Neural cell (in vitro differentiated cells): ENCODE measurements at regions not wholly inside any gene's neighbourhood (a gene's known extent, or its start where the extent isn't known, plus 50 kb on each side); places are given as distances from the start of the nearest gene placed in this dataset.

Experiments
- H2AFZ ChIP-seq: fragments of 200-600, 300-800 bp; sonication (generic), shearing (Covaris generic); 2 replicates; pipeline ENCODE4 v1.6.0; 2014; ENCODE audit warnings: low read depth, mild to moderate bottlenecking, antibody characterized with exemption, low read length, moderate library complexity
- H3F3A ChIP-seq: fragments of 200-600 bp; shearing (Covaris generic); 2 replicates; pipeline ENCODE4 v1.6.1; 2016; ENCODE audit warnings: mild to moderate bottlenecking, moderate library complexity, mixed read lengths, antibody characterized with exemption, low read length; ENCODE audit not compliant: insufficient read depth, poor library complexity, severe bottlenecking
- H3K27ac ChIP-seq: fragments of 200-600, 300-800 bp; sonication (generic), shearing (Covaris generic); 2 replicates; pipeline ENCODE4 v1.5.1; 2014; ENCODE audit warnings: mild to moderate bottlenecking, low read length, moderate library complexity
- H3K27me3 ChIP-seq: fragments of 300-800, 200-600 bp; sonication (generic), shearing (Covaris generic); 2 replicates; pipeline ENCODE4 v1.6.0; 2014; ENCODE audit warnings: mild to moderate bottlenecking, low read depth, low read length, moderate library complexity; ENCODE audit not compliant: insufficient read depth
- H3K36me3 ChIP-seq: fragments of 300-800, 200-600 bp; sonication (generic), shearing (Covaris generic); 2 replicates; pipeline ENCODE4 v1.5.1; 2014; ENCODE audit warnings: mild to moderate bottlenecking, antibody characterized with exemption, low read length, moderate library complexity; ENCODE audit not compliant: insufficient read depth
- H3K4me2 ChIP-seq: fragments of 300-800, 200-600 bp; sonication (generic), shearing (Covaris generic); 2 replicates; pipeline ENCODE4 v1.6.0; 2014; ENCODE audit warnings: mild to moderate bottlenecking, low read length
- H3K4me3 ChIP-seq: fragments of 300-800, 200-600 bp; sonication (generic), shearing (Covaris generic); 2 replicates; pipeline ENCODE4 v1.5.1; 2014; ENCODE audit warnings: mild to moderate bottlenecking, low read length, moderate library complexity
- H3K79me2 ChIP-seq: fragments of 200-600 bp; shearing (Covaris generic); replicated peaks from 2 replicates; pipeline ENCODE4 v1.6.0; 2014; ENCODE audit warnings: mild to moderate bottlenecking, low read length, moderate library complexity; ENCODE audit not compliant: insufficient read depth
- H3K9ac ChIP-seq: fragments of 300-800, 200-600 bp; sonication (generic), shearing (Covaris generic); 2 replicates; pipeline ENCODE4 v1.6.1; 2016; ENCODE audit warnings: mild to moderate bottlenecking, low read length, mixed read lengths
- H3K9me2 ChIP-seq: fragments of 200-600 bp; shearing (Covaris generic); 2 replicates; pipeline ENCODE4 v1.6.1; 2016; ENCODE audit warnings: mild to moderate bottlenecking, low read length, mixed read lengths; ENCODE audit not compliant: insufficient read depth
- H3K9me3 ChIP-seq: fragments of 200-600, 300-800 bp; sonication (generic), shearing (Covaris generic); 2 replicates; pipeline ENCODE4 v1.6.1; 2016; ENCODE audit warnings: mild to moderate bottlenecking, mixed run types, low read length, moderate library complexity, mixed read lengths
- H4K20me1 ChIP-seq: fragments of 200-600 bp; shearing (Covaris generic); 2 replicates; pipeline ENCODE4 v1.6.1; 2016; ENCODE audit warnings: mild to moderate bottlenecking, mixed run types; ENCODE audit not compliant: insufficient read depth
- CTCF ChIP-seq: fragments of 450-650 bp; IDR thresholded peaks from 2 replicates; pipeline ENCODE4 v1.5.1; 2014; ENCODE audit warnings: antibody characterized with exemption, mild to moderate bottlenecking, moderate library complexity; ENCODE audit not compliant: poor library complexity, severe bottlenecking
- EP300 ChIP-seq: fragments of 450-650 bp; conservative IDR thresholded peaks from 2 replicates; pipeline ENCODE4 v1.6.1; 2014; ENCODE audit warnings: antibody characterized with exemption, mild to moderate bottlenecking, moderate library complexity; ENCODE audit not compliant: poor library complexity, severe bottlenecking
- EZH2 ChIP-seq: fragments of 200-600, 300-800 bp; shearing (Covaris generic), sonication (generic); IDR thresholded peaks from 2 replicates; pipeline ENCODE4 v1.6.1; 2014; ENCODE audit warnings: antibody characterized with exemption, low read length, borderline replicate concordance, mild to moderate bottlenecking; ENCODE audit not compliant: insufficient read depth, poor library complexity, severe bottlenecking
- MXI1 ChIP-seq: fragments of 450-650 bp; conservative IDR thresholded peaks from 2 replicates; pipeline ENCODE4 v1.6.1; 2014; ENCODE audit warnings: antibody characterized with exemption, mild to moderate bottlenecking; ENCODE audit not compliant: poor library complexity, severe bottlenecking
- POLR2AphosphoS5 ChIP-seq: IDR thresholded peaks from 2 replicates; pipeline ENCODE4 v1.6.1; 2012
- RAD21 ChIP-seq: fragments of 450-650 bp; conservative IDR thresholded peaks from 2 replicates; pipeline ENCODE4 v1.6.1; 2014; ENCODE audit warnings: antibody characterized with exemption, mild to moderate bottlenecking, moderate library complexity
- REST ChIP-seq: IDR thresholded peaks from 2 replicates; pipeline ENCODE4 v1.6.1; 2012; ENCODE audit warnings: borderline replicate concordance
- SMC3 ChIP-seq: fragments of 450-650 bp; conservative IDR thresholded peaks from 2 replicates; pipeline ENCODE4 v1.6.1; 2014; ENCODE audit warnings: antibody characterized with exemption, mild to moderate bottlenecking, moderate library complexity; ENCODE audit not compliant: poor library complexity
- TAF1 ChIP-seq: IDR thresholded peaks from 2 replicates; pipeline ENCODE4 v1.6.1; 2012; ENCODE audit warnings: low read depth

GRCh38 chr15:98532063-98532462 lies 116.3 kb upstream of the IGF1R start:
- Histone ChIP-seq H3K27me3 (no peaks in the 10 kb centered on the region), H3K36me3 (no peaks in the 10 kb centered on the region), H2AFZ (no peak overlapping the region), H3K4me2 (no peak overlapping the region), H3F3A (no peaks in the 10 kb centered on the region), H3K27ac (no peak overlapping the region), H3K9me2 (no peaks in the 10 kb centered on the region), H3K79me2 (no peaks in the 10 kb centered on the region), H4K20me1 (no peaks in the 10 kb centered on the region), H3K4me3 (no peak overlapping the region), H3K9me3 (no peaks in the 10 kb centered on the region), H3K9ac (no peak overlapping the region)
- TF ChIP-seq POLR2AphosphoS5 (no peak), EP300 (no peak), TAF1 (no peak), REST (no peak), MXI1 (no peak), CTCF (no peak), RAD21 (no peak), EZH2 (no peak), SMC3 (no peak)

- TF ChIP-seq CTCF: no peak
- TF ChIP-seq SMC3: no peak
- TF ChIP-seq TAF1: no peak
- no peak for TF ChIP-seq EZH2
- no peak for TF ChIP-seq EP300
- TF ChIP-seq POLR2AphosphoS5: no peak
- no peak for TF ChIP-seq REST
- no peak for TF ChIP-seq RAD21
- no peak for TF ChIP-seq MXI1
- no peaks in the 10 kb centered on the region for H3K36me3 ChIP-seq
- H3K27me3 ChIP-seq: no peaks in the 10 kb centered on the region
- no peak overlapping the region for H2AFZ ChIP-seq
- no peaks in the 10 kb centered on the region for H3F3A ChIP-seq
- no peak overlapping the region for H3K27ac ChIP-seq
- H3K9ac ChIP-seq: no peak overlapping the region
- no peak overlapping the region for H3K4me3 ChIP-seq
- H3K79me2 ChIP-seq: no peaks in the 10 kb centered on the region
- no peaks in the 10 kb centered on the region for H4K20me1 ChIP-seq
- no peaks in the 10 kb centered on the region for H3K9me3 ChIP-seq
- H3K4me2 ChIP-seq: no peak overlapping the region
- H3K9me2 ChIP-seq: no peaks in the 10 kb centered on the region
Measured at GRCh38 chr15:98536976-98537375, 111.4 kb upstream of the IGF1R start.
